Adrenal gland (tissue), 9 donors: ENCODE measurements at regions not wholly inside any gene's neighbourhood (a gene's known extent, or its start where the extent isn't known, plus 50 kb on each side); places are given as distances from the start of the nearest gene placed in this dataset.

Experiments used
- DNase-seq, 7 donors: peaks; one replicate each; pipeline ENCODE4 v3.0.0-alpha.2; 2019 to 2020
- H3K27ac ChIP-seq, 5 donors: fragments of 200-600 bp; sonication (generic) in 4 of 5; 1 replicate in 3 of 5; 2 replicates in 2 of 5; pipeline versions ENCODE4 v1.5.1 to v1.8.0; 2016 to 2020; ENCODE audit warnings: mild to moderate bottlenecking in 1 of 5
- H3K27me3 ChIP-seq: fragments of 200-600 bp; 2 replicates; pipeline ENCODE4 v1.8.0; 2021
- H3K36me3 ChIP-seq, 2 donors: fragments of 200-600 bp; replicated peaks in 1 of 2; 1 replicate in 1 of 2; 2 replicates in 1 of 2; pipeline versions ENCODE4 v1.5.1 to v1.8.0; 2018 to 2022
- H3K4me1 ChIP-seq, 2 donors: fragments of 200-600 bp; replicated peaks in 1 of 2; 1 replicate in 1 of 2; 2 replicates in 1 of 2; pipeline versions ENCODE4 v1.5.1 to v1.8.0; 2018 to 2021
- H3K4me3 ChIP-seq, 4 donors: fragments of 200-600 bp; sonication (generic) in 3 of 4; one replicate each; pipeline ENCODE4 v1.5.1; 2016 to 2018
- H3K9me3 ChIP-seq, 3 donors: fragments of 200-600 bp; sonication (generic) in 1 of 3; replicated peaks in 1 of 3; 1 replicate in 2 of 3; 2 replicates in 1 of 3; pipeline versions ENCODE4 v1.5.1 to v1.8.0; 2016 to 2021
- CTCF ChIP-seq, 6 experiments: fragments of 450-650 bp in 4 of 6; fragments of 200-600 bp in 2 of 6; sonication (generic) in 1 of 6; IDR thresholded peaks; 1 replicate in 5 of 6; 2 replicates in 1 of 6; pipeline versions ENCODE4 v1.5.1 to v1.8.0; 2016 to 2021; ENCODE audit warnings: antibody characterized with exemption in 6 of 6, mild to moderate bottlenecking in 2 of 6, moderate library complexity in 1 of 6
- POLR2A ChIP-seq, 2 donors: fragments of 450-650 bp; IDR thresholded peaks; one replicate each; pipeline ENCODE4 v1.6.1; 2017; ENCODE audit warnings: antibody characterized with exemption in 2 of 2, mild to moderate bottlenecking in 2 of 2, moderate library complexity in 1 of 2
- WGBS, 4 donors: extraction: QIAGEN DNeasy Blood & Tissue Kit in 2 of 4; methylation state at CpG; one replicate each; pipeline versions ENCODE4 v1.1.5 to v1.1.7; 2013 to 2017; 5-methylcytosine and 5-hydroxymethylcytosine counted together
- intact Hi-C, 2 donors: fragments of 100-400 bp; cut with DNase I; formaldehyde crosslinking; loops; one replicate each; pipeline versions ENCODE4 v1.14.1 to v1.15.0; 2022 to 2023
- donor health status: healthy with polysubstance abuse.
- donor health status: Bipolar disorder and iron deficiency.
- donor health status: DM: yes; HTN: yes; CAD: no.
- donor health status: DM: no; HTN: no; CAD: no.
- donor health status: DM: no; HTN: no; CAD: no.

- peaks cover 33 to 61% of the 10 kb centered on the region in 2 donors for H3K4me1 ChIP-seq
- peak overlapping the region in 4 of 5 donors; percentile 21 to 70 (median 68) for H3K27ac ChIP-seq
- H3K36me3 ChIP-seq: no peaks in the 10 kb centered on the region
- WGBS, 4 donors: 65 to 77% (median 71%) methylated on average over 2 of the region's 2 CpGs
- peak in 4 of 7 donors; percentile 57 to 78 (median 66) for DNase-seq
- TF ChIP-seq CTCF (IDR thresholded peaks at IDR 0.05): no peak
- TF ChIP-seq POLR2A (IDR thresholded peaks at IDR 0.05): no peak
- intact Hi-C loops: no loop called here
- no peaks in the 10 kb centered on the region for H3K9me3 ChIP-seq
- H3K4me3 ChIP-seq: no peak overlapping the region
- no peaks in the 10 kb centered on the region for H3K27me3 ChIP-seq
These were observed 111.7 kb upstream of the AKIP1 start for GRCh38 chr11:8799273-8799672.

DNA sequence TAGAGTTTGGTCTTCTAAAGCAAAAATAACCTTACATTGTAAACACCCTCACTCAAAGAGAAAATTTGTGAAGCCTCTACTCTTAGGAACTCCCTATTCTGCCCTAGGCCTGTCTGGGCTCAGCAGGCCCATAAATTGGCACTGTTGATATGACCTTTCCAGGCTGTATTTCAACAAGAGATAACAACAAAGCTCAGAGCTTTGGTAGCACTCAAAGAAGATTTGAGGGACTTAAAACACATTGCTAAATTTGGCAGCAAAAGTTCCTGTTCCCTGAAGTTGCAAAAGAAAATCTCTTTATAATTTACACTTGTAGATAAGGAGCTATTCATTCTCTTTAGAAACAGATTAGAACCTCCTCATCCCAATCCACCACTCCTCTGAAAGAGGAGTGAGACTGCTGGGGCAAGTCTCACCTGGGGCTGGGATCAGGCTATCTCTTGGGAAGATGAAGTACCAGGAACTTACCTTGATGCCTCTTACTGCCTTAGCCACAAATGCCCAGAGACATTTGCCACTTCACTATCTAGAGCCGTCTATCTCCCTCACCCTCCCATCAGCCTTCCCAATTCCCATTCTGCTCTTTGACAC lies 110.4 kb upstream of the AKIP1 start:
- no peaks in the 10 kb centered on the region for H3K9me3 ChIP-seq
- peak in 4 of 7 donors; percentile 29 to 61 (median 50) for DNase-seq
- H3K36me3 ChIP-seq: no peaks in the 10 kb centered on the region
- no peak for TF ChIP-seq POLR2A (IDR thresholded peaks at IDR 0.05)
- no peak for TF ChIP-seq CTCF (IDR thresholded peaks at IDR 0.05)
- peaks cover 43 to 66% of the 10 kb centered on the region in 2 donors for H3K4me1 ChIP-seq
- H3K4me3 ChIP-seq: no peak overlapping the region
- intact Hi-C loops: no loop called here
- WGBS, 4 donors: 6 to 32% (median 15%) methylated on average over 1 of the region's 1 CpG
- peak overlapping the region in 4 of 5 donors; percentile 17 to 68 (median 67) for H3K27ac ChIP-seq
- H3K27me3 ChIP-seq: no peaks in the 10 kb centered on the region

- intact Hi-C loops: no loop called here
- peaks cover 48 to 71% of the 10 kb centered on the region in 2 donors for H3K4me1 ChIP-seq
These were observed 109.9 kb upstream of the AKIP1 start for GRCh38 chr11:8801121-8801520.

GRCh38 chr11:8802251-8802650 lies 108.7 kb upstream of the AKIP1 start:
- TF ChIP-seq CTCF (IDR thresholded peaks at IDR 0.05): no peak
- TF ChIP-seq POLR2A (IDR thresholded peaks at IDR 0.05): no peak
- Histone ChIP-seq H3K4me1 (peaks cover 57 to 80% of the 10 kb centered on the region in 2 donors), H3K36me3 (no peaks in the 10 kb centered on the region), H3K4me3 (no peak overlapping the region), H3K9me3 (no peaks in the 10 kb centered on the region), H3K27me3 (no peaks in the 10 kb centered on the region), H3K27ac (peak overlapping the region in 3 of 5 donors; percentile 34 to 59 (median 56))
- no peak for DNase-seq
- WGBS, 4 donors: 45 to 56% (median 51%) methylated on average over 5 of the region's 5 CpGs
- intact Hi-C loops: no loop called here

More at GRCh38 chr11:8801121-8801520, 109.9 kb upstream of the AKIP1 start:
- no peak for DNase-seq
- no peaks in the 10 kb centered on the region for H3K9me3 ChIP-seq
- no peaks in the 10 kb centered on the region for H3K27me3 ChIP-seq
- 96 to 97% (median 96%) methylated on average over 9 of the region's 9 CpGs for WGBS, 4 donors
- H3K36me3 ChIP-seq: no peaks in the 10 kb centered on the region
- TF ChIP-seq CTCF (IDR thresholded peaks at IDR 0.05) (no peak), POLR2A (IDR thresholded peaks at IDR 0.05) (no peak)
- peak overlapping the region in 4 of 5 donors; percentile 17 to 67 (median 64) for H3K27ac ChIP-seq
- no peak overlapping the region for H3K4me3 ChIP-seq
